SW 1271 (cell line): ENCODE measurements at regions not wholly inside any gene's neighbourhood (a gene's known extent, or its start where the extent isn't known, plus 50 kb on each side); places are given as distances from the start of the nearest gene placed in this dataset.
"Not testable (repeated sequence)": the region's sequence is repeated elsewhere in the genome, so short reads cannot be mapped to it uniquely, and the experiment has no call there.

Experiments used
- DNase-seq, 2 experiments: peaks; one replicate each; lab custom pipeline; 2025; lab: John Stamatoyannopoulos, UW

DNA sequence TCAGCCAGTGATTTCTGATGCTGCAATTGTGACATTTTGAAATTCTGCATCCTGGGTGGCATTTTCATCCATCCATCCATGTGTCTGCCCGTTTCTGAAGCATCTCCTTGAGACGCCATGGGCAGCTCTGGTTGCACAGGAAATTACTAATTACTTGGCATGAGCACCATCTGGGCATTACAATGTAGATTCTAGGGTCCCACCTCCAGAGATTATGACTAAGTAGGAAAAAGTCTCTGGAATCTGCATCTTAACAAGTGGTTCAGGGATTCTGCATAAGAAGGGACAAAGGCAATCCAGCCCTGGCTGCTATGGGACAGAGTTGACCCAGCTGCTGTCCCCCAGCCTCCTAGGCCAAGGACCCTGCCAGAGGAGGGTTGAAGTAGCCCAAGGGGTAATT is 65.3 kb downstream of the CUZD1 start:
- peak; percentile 49 to 73 for DNase-seq

DNA sequence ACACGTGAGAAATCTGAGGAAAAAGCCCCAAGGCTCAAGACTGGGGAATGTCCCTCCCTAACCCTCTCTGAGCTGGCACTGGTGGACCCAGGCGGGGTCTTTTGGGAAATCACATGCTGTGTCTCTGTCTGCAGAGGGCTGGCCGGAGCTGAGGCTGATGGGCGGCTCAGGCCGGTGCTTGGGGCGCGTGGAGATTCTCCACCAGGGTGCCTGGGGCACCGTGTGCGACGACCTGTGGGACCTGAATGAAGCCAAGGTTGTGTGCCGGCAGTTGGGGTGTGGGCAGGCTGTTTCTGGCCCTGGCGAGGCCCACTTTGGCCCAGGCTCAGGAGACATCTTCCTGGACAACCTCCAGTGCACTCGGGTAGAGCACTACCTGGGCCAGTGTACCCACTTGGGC is 65.7 kb downstream of the CUZD1 start:
- no peak for DNase-seq

DNA sequence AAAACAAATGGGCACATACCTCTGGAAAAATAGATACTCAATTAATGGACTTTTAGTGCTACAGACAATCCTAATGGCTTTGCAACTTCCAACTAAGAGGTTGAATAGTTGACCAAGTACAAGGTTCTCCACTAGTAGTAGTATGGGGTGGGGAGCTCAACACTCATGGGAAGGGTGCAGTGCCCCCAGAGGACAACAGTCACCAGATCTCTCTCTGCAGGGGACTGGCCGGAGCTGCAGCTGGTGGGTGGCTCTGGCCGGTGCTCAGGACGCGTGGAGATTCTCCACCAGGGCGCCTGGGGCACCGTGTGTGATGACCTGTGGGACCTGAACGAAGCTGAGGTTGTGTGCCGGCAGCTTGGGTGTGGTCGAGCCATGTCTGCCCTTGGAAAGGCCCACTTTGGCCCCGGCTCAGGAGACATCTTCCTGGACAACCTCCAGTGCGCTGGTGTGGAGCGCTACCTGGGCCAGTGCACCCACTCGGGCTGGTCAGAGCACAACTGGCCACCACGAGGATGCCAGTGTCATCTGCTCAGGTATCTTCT is 68.1 kb downstream of the CUZD1 start:
- no peak for DNase-seq

DNA sequence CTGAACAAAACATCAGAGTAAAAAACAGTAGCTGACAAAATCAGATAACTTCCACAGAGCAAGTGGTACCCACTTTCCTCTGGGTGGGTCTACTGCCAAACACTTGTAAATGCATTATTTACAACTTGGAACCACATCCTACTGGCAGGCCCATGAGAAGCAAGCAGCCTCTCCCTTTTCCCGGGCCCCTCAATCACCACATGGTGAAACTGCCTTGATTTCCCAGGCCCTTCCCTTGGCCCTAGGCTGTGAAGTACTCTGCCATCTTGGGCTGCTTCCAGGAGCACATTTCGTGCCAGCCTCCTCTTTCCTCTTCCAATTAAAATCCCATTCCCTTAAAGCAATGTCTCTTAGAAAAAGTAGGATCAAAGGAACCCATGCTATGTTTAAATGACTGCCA is 71.4 kb downstream of the CUZD1 start:
- DNase-seq, result no peak

- DNase-seq, result not testable (repeated sequence)
These were observed 71.8 kb upstream of the C10orf120 start for GRCh38 chr10:122771404-122771803.

DNA sequence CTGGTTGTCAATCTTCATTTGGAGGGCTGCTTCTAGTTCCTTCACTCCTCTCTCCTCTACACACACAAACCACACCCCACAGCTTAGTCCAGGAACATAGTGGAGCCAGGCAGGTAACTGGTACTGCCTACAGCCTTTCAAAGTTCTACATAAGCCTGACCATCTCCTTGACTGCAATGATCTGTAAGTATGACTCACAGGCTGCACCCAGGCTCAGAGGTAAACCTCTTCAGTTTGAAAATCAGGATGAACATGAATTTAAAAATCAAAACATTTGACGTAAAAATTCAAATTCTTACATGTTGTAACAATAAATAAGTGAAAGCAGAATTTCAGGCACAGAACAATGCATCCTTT is 68.7 kb upstream of the C10orf120 start:
- no peak for DNase-seq

DNA sequence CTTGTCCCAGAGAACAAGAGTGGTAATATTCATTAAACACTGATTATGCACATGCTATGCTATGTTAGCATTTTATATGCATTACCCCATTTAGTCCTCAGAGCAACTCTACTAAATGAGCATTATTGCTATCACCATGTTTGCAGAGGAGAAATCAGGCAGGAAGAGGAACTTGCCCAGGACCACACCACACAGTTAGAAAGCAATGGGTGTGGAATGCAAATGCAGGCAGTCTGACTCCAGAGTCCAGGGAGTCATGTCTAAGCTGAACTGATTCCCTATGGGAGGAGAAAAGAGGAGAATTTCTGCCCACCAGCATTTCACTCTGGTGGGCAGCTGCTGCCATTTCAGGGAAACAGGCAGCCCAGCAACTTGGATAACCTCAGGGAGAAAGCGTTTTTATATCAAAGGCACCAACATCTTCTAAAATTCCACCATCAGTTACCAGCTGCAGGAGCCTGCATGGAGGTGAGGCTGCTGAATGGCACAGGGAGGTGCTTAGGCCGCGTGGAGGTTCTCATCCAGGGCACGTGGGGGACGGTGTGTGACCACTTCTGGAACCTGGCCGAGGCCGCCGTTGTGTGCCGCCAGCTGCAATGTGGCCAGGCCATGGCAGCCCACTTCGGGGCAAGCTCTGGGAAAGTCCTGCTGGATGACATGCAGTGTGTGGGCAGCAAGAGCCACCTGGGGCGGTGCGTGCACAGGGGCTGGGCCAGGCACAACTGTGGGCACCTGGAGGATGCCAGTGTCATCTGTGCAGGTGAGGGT is 68.2 kb upstream of the C10orf120 start:
- DNase-seq, result no peak

DNA sequence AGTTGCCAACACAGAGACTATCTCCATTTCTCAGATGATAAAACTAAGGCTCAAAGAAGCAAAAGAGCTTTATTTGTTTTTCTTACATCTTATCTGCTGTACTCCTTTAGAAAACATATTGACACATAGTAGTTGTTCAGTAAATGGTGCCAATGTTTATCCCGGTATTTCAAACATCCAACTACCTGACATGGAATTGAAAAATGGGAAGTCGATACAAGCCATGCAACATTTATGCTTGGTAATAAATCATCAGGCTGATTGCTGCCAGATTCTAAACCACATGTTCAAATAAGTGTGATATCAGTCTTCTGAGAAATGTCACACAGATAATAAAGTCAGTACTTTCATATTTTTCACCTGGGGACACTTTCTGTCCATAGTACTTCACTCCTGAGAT is 65.8 kb upstream of the C10orf120 start:
- DNase-seq, result no peak

- no peak for DNase-seq
These were observed 57.0 kb upstream of the C10orf120 start for GRCh38 chr10:122756656-122757055.

- DNase-seq, result no peak
These were observed 55.0 kb upstream of the C10orf120 start for GRCh38 chr10:122754491-122755235.

DNA sequence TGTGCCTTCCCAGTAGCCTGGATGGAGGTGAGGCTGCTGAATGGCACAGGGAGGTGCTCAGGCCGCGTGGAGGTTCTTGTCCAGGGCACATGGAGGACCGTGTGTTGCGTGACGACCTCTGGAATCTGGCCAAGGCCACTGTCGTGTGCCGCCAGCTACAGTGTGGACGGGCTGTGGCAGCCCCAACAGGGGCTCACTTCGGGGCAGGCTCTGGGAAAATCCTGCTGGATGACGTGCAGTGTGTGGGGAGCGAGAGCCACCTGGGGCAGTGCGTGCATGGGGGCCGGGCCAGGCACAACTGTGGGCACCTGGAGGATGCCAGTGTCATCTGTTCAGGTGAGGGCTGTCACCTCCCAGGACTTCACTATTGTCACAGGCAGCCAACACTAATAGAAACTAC is 50.2 kb upstream of the C10orf120 start:
- no peak for DNase-seq
